Jurkat, Clone E6-1 (cell line): ENCODE measurements at regions not wholly inside any gene's neighbourhood (a gene's known extent, or its start where the extent isn't known, plus 50 kb on each side); places are given as distances from the start of the nearest gene placed in this dataset.
"Not testable (repeated sequence)": the region's sequence is repeated elsewhere in the genome, so short reads cannot be mapped to it uniquely, and the experiment has no call there.

Experiments
- DNase-seq: peaks from one replicate; pipeline ENCODE4 v3.0.0-alpha.2; 2011; ENCODE audit warnings: low read depth, low spot score
- H3K4me3 ChIP-seq: 2 replicates; pipeline ENCODE4 v1.5.1; 2011; ENCODE audit warnings: mild to moderate bottlenecking, low read length, control low read depth, moderate library complexity

- H3K4me3 ChIP-seq: no peak overlapping the region
- no peak for DNase-seq
Observed at GRCh38 chr11:38159038-38159437, 1561.0 kb upstream of the RAG2 start.

GRCh38 chr11:38156495-38157146, 1558.6 kb upstream of the RAG2 start:
- DNase-seq: no peak
- no peak overlapping the region for H3K4me3 ChIP-seq

- H3K4me3 ChIP-seq: no peak overlapping the region
- no peak for DNase-seq
Observed at GRCh38 chr11:38155856-38156255, 1557.8 kb upstream of the RAG2 start.

- H3K4me3 ChIP-seq: no peak overlapping the region
- DNase-seq: no peak
Observed at GRCh38 chr11:38153985-38154384, 1555.9 kb upstream of the RAG2 start.

- DNase-seq: no peak
- no peak overlapping the region for H3K4me3 ChIP-seq
Observed at GRCh38 chr11:38143852-38144251, 1545.8 kb upstream of the RAG2 start.

GRCh38 chr11:38138972-38139371, 1540.9 kb upstream of the RAG2 start:
- DNase-seq: no peak
- H3K4me3 ChIP-seq: no peak overlapping the region

- no peak overlapping the region for H3K4me3 ChIP-seq
- no peak for DNase-seq
Observed at GRCh38 chr11:38136887-38137286, 1538.9 kb upstream of the RAG2 start.

GRCh38 chr11:38131535-38131934, 1533.5 kb upstream of the RAG2 start:
- DNase-seq: no peak
- no peak overlapping the region for H3K4me3 ChIP-seq

- no peak for DNase-seq
- no peak overlapping the region for H3K4me3 ChIP-seq
Observed at GRCh38 chr11:38130976-38131375, 1532.9 kb upstream of the RAG2 start.

GRCh38 chr11:38130514-38130913, 1532.5 kb upstream of the RAG2 start:
- no peak for DNase-seq
- no peak overlapping the region for H3K4me3 ChIP-seq

GRCh38 chr11:38123673-38124072, 1525.6 kb upstream of the RAG2 start:
- no peak for DNase-seq
- no peak overlapping the region for H3K4me3 ChIP-seq

- H3K4me3 ChIP-seq: not testable (repeated sequence)
Observed at GRCh38 chr11:38116616-38117015, 1518.6 kb upstream of the RAG2 start.

GRCh38 chr11:38115381-38115780, 1517.3 kb upstream of the RAG2 start:
- H3K4me3 ChIP-seq, DNase-seq: not testable (repeated sequence)

More at GRCh38 chr11:38116616-38117015, 1518.6 kb upstream of the RAG2 start:
- not testable (repeated sequence) for DNase-seq

- no peak overlapping the region for H3K4me3 ChIP-seq
- no peak for DNase-seq
Observed at GRCh38 chr11:38100836-38101462, 1502.9 kb upstream of the RAG2 start.

GRCh38 chr11:38095268-38095667, 1497.2 kb upstream of the RAG2 start:
- DNase-seq: no peak
- H3K4me3 ChIP-seq: no peak overlapping the region

- no peak for DNase-seq
- H3K4me3 ChIP-seq: no peak overlapping the region
Observed at GRCh38 chr11:38089726-38090125, 1491.7 kb upstream of the RAG2 start.

GRCh38 chr11:38060920-38061319, 1462.9 kb upstream of the RAG2 start:
- no peak for DNase-seq
- H3K4me3 ChIP-seq: no peak overlapping the region

GRCh38 chr11:38060136-38060535, 1462.1 kb upstream of the RAG2 start:
- no peak for DNase-seq
- no peak overlapping the region for H3K4me3 ChIP-seq

- H3K4me3 ChIP-seq: no peak overlapping the region
- DNase-seq: no peak
Observed at GRCh38 chr11:38046571-38047135, 1448.6 kb upstream of the RAG2 start.

GRCh38 chr11:38043060-38043459, 1445.0 kb upstream of the RAG2 start:
- DNase-seq: no peak
- no peak overlapping the region for H3K4me3 ChIP-seq

- DNase-seq: no peak
- no peak overlapping the region for H3K4me3 ChIP-seq
Observed at GRCh38 chr11:38038777-38039176, 1440.7 kb upstream of the RAG2 start.
